OCI-LY1 (cell line): ENCODE measurements at regions not wholly inside any gene's neighbourhood (a gene's known extent, or its start where the extent isn't known, plus 50 kb on each side); places are given as distances from the start of the nearest gene placed in this dataset.

Source experiments
- H2AFZ ChIP-seq: fragments of 200-600 bp; sonication (generic), shearing (Covaris generic); 2 replicates; pipeline ENCODE4 v1.6.0; 2014; ENCODE audit warnings: antibody characterized with exemption, mild to moderate bottlenecking, low read length
- H3F3A ChIP-seq: fragments of 200-600 bp; sonication (generic), shearing (Covaris generic); 2 replicates; pipeline ENCODE4 v1.6.0; 2014; ENCODE audit warnings: mild to moderate bottlenecking, antibody characterized with exemption, low read length, moderate library complexity; ENCODE audit not compliant: insufficient read depth
- H3K27ac ChIP-seq: fragments of 200-600 bp; sonication (generic); 2 replicates; pipeline ENCODE4 v1.5.1; 2014; ENCODE audit warnings: low read length, mixed run types, mild to moderate bottlenecking, low read depth; ENCODE audit not compliant: poor library complexity, severe bottlenecking
- H3K27me3 ChIP-seq: fragments of 200-600 bp; sonication (generic); 2 replicates; pipeline ENCODE4 v1.6.0; 2014; ENCODE audit warnings: antibody characterized with exemption, mild to moderate bottlenecking, low read length, moderate library complexity; ENCODE audit not compliant: insufficient read depth
- H3K36me3 ChIP-seq: fragments of 200-600 bp; sonication (generic); 2 replicates; pipeline ENCODE4 v1.6.1; 2014; ENCODE audit warnings: mild to moderate bottlenecking, antibody characterized with exemption, low read length, moderate library complexity, mixed read lengths; ENCODE audit not compliant: insufficient read depth
- H3K4me1 ChIP-seq: fragments of 200-600 bp; sonication (generic); 2 replicates; pipeline ENCODE4 v1.5.1; 2014; ENCODE audit warnings: mild to moderate bottlenecking, low read length, moderate library complexity; ENCODE audit not compliant: insufficient read depth, severe bottlenecking
- H3K4me2 ChIP-seq: fragments of 200-600 bp; sonication (generic), shearing (Covaris generic); 2 replicates; pipeline ENCODE4 v1.6.1; 2014; ENCODE audit warnings: low read length
- H3K4me3 ChIP-seq: fragments of 200-600 bp; sonication (generic); 2 replicates; pipeline ENCODE4 v1.5.1; 2014; ENCODE audit warnings: low read length, low read depth, mild to moderate bottlenecking, mixed read lengths; ENCODE audit not compliant: poor library complexity, severe bottlenecking
- H3K79me2 ChIP-seq: fragments of 200-600 bp; shearing (Covaris generic); 2 replicates; pipeline ENCODE4 v1.6.1; 2016; ENCODE audit warnings: mixed run types, low read length, mixed read lengths; ENCODE audit not compliant: insufficient read depth
- H3K9ac ChIP-seq: fragments of 200-600 bp; sonication (generic), shearing (Covaris generic); 2 replicates; pipeline ENCODE4 v1.6.1; 2014; ENCODE audit warnings: mild to moderate bottlenecking, low read length, mixed read lengths
- H3K9me2 ChIP-seq: fragments of 200-600 bp; sonication (generic), shearing (Covaris generic); 2 replicates; pipeline ENCODE4 v1.6.1; 2014; ENCODE audit warnings: low read depth, mild to moderate bottlenecking, low read length, mixed read lengths
- H3K9me3 ChIP-seq: fragments of 200-600 bp; shearing (Covaris generic); 2 replicates; pipeline ENCODE4 v1.6.1; 2014; ENCODE audit warnings: low read length, mixed read lengths
- H4K20me1 ChIP-seq: fragments of 200-600 bp; sonication (generic), shearing (Covaris generic); 2 replicates; pipeline ENCODE4 v1.6.0; 2016; ENCODE audit warnings: mild to moderate bottlenecking, low read length; ENCODE audit not compliant: insufficient read depth
- CTCF ChIP-seq: fragments of 200-600 bp; sonication (generic), shearing (Covaris generic); IDR thresholded peaks from 2 replicates; pipeline ENCODE4 v1.5.1; 2017; ENCODE audit warnings: mild to moderate bottlenecking, antibody characterized with exemption, low read length, moderate library complexity, mixed read lengths
- EZH2 ChIP-seq: fragments of 200-600 bp; sonication (generic), shearing (Covaris generic); IDR thresholded peaks from 2 replicates; pipeline ENCODE4 v1.8.0; 2017; ENCODE audit warnings: borderline replicate concordance, mixed run types, mild to moderate bottlenecking, antibody characterized with exemption, low read length, moderate library complexity, mixed read lengths

GRCh38 chr13:82729401-82729800 is 1152.9 kb downstream of the SLITRK1 start:
- Histone ChIP-seq H3K9ac (no peak overlapping the region), H4K20me1 (no peaks in the 10 kb centered on the region), H3K79me2 (no peaks in the 10 kb centered on the region), H3K4me3 (no peak overlapping the region), H3K4me1 (no peaks in the 10 kb centered on the region), H3K36me3 (no peaks in the 10 kb centered on the region), H3F3A (no peaks in the 10 kb centered on the region), H3K9me2 (no peaks in the 10 kb centered on the region), H3K27me3 (no peaks in the 10 kb centered on the region), H2AFZ (no peak overlapping the region), H3K27ac (no peak overlapping the region), H3K9me3 (no peaks in the 10 kb centered on the region), H3K4me2 (no peak overlapping the region)
- TF ChIP-seq CTCF (no peak), EZH2 (no peak)

GRCh38 chr13:82720986-82721385 is 1161.3 kb downstream of the SLITRK1 start:
- Histone ChIP-seq H3K9me3 (no peaks in the 10 kb centered on the region), H3K36me3 (no peaks in the 10 kb centered on the region), H3K4me1 (no peaks in the 10 kb centered on the region), H2AFZ (no peak overlapping the region), H3K27me3 (no peaks in the 10 kb centered on the region), H4K20me1 (no peaks in the 10 kb centered on the region), H3K4me2 (no peak overlapping the region), H3K27ac (no peak overlapping the region), H3K4me3 (no peak overlapping the region), H3K9ac (no peak overlapping the region), H3K9me2 (no peaks in the 10 kb centered on the region), H3K79me2 (no peaks in the 10 kb centered on the region), H3F3A (no peaks in the 10 kb centered on the region)
- no peak for TF ChIP-seq EZH2
- TF ChIP-seq CTCF: no peak

- TF ChIP-seq CTCF (no peak), EZH2 (no peak)
- no peaks in the 10 kb centered on the region for H4K20me1 ChIP-seq
- no peak overlapping the region for H3K9ac ChIP-seq
- H3K4me2 ChIP-seq: no peak overlapping the region
- H2AFZ ChIP-seq: no peak overlapping the region
- H3K27ac ChIP-seq: no peak overlapping the region
- no peaks in the 10 kb centered on the region for H3K9me3 ChIP-seq
- no peaks in the 10 kb centered on the region for H3K27me3 ChIP-seq
- H3K4me3 ChIP-seq: no peak overlapping the region
- no peaks in the 10 kb centered on the region for H3K79me2 ChIP-seq
- no peaks in the 10 kb centered on the region for H3K36me3 ChIP-seq
- no peaks in the 10 kb centered on the region for H3K4me1 ChIP-seq
- no peaks in the 10 kb centered on the region for H3F3A ChIP-seq
- no peaks in the 10 kb centered on the region for H3K9me2 ChIP-seq
Measured at GRCh38 chr13:82719987-82720386, 1162.3 kb downstream of the SLITRK1 start.
